ENCODE measurements at regions not wholly inside any gene's neighbourhood (a gene's known extent, or its start where the extent isn't known, plus 50 kb on each side); places are given as distances from the start of the nearest gene placed in this dataset.

DNA sequence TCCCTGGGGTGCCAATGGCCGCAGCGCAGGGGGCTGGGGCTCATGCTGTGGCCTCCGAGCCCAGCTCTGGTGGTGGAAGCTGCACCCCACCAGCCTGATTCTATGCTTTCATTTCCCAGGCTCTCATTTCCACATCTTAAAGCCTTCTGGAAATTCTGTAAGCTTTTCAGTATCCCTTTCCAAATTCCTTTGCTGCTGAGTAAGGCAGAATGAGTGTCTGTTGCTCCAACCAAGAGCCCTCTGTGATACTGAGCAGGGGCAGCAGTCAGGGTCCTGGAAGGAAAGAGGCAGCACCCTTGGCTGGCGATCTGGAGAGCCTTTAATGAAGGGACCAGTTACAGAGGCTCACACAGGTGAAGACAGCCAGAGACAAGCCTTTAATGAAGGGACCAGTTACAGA lies 79.5 kb upstream of the FOXF1 start:
- no peak for FAIRE-seq

DNA sequence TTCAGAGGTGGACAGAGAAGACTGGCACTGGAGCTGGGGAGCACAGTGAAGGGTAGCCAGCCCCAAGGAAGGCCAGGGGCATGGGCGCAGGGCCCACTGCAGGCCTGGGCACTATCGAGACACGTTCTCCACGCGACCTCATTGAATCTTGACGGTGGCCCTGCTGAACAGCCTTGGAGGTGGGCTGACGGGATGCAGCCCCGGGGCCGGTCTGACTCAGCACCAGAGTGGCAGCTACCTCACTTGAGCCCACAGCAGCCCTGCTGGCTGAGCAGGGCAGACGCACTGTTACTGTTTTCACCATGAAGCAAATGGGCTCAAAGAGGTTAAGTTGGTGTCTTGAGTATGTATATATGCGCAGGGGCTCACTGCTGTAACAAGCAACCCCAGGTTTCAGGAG lies 78.8 kb upstream of the FOXF1 start:
- FAIRE-seq, result no peak

DNA sequence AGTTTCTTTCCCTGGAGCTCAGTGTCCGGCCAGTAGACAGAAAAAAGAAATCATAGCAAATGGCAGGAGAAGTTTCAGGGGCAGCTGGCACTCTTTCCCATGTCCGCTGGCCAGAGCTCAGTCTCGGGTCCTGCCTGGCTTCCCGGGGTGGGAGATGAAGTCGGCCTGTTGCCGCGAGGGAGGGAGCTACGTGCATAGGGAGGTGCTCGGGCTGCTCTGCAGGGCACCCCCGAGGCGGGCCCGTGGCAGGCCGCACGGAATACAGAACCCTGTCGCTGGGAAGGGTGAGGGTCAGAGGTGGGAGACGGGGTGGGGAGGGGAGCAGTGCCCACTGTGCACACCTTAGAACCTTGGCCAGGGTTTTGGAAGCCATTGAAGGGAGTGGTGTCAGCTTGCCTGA lies 78.3 kb upstream of the FOXF1 start:
- FAIRE-seq, result no peak

DNA sequence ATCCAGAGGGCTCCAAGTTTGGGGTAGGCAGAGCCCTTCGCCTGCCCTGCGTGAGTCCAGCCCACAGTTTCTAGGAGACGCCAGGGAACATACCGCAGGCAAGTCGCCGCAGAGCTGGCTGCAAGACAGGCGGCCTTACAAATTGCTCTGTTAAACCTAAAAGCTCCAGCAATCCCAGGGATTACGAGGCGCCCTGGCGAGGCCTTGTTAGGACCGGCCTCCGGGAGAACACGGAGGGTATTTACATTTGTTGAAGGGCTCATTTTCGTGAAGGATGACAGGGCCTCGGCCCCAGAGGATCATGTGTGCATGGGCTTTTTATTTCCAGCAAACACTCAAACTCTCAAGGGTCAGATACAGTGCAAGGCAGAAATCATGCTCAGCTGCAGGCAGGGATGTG lies 77.6 kb upstream of the FOXF1 start:
- FAIRE-seq, result no peak

DNA sequence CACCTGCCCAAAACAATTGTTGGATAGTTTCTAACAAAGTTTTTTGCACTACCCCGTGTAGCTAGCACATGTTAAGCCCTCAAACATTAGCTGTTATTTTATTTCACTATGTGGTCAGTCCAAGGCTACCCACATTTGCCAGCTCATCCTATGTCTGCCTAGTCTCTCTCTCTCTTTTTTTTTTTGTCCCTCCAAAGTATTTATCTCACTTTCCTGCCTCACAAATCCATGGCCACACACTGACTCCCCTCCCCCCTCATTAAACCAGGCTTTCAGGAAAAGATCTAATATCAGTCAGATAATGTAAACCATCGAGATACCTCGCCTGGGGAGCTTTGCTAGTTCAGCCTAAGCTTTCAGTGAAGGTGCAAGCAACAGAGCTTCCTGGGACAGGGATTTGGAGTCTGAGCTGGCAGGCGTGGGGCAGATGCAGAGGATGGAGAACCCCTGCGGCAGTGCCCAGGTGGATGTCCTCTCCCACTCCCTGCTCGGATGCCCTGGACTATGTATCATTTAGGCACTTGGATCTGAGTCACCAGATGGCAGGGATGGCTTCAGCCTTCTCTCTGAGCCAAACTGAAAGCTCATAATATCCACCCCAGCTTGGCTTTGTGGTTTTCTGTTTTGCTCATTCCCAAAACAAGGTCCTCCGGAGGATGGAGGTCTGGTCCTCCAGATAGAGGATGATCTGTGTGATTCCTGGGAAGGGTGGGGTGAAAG lies 73.7 kb upstream of the FOXF1 start:
- no peak for FAIRE-seq

DNA sequence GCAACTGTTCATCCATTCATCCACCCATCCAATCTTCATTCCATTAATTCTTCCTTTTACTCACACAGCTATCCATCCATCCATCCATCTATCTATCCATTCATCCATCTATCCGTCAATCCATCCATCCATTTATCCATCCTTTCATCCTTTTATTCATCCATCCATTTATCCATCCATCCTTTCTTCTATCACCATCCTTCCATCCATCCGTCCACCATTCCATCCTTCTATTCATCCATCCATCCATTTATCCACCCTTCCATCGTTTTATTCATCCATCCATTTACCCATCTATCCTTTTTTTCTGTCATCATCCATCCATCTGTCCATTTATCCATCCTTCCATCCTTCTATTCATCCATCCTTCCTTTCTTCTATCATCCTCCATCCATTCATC lies 73.0 kb upstream of the FOXF1 start:
- no peak for FAIRE-seq

DNA sequence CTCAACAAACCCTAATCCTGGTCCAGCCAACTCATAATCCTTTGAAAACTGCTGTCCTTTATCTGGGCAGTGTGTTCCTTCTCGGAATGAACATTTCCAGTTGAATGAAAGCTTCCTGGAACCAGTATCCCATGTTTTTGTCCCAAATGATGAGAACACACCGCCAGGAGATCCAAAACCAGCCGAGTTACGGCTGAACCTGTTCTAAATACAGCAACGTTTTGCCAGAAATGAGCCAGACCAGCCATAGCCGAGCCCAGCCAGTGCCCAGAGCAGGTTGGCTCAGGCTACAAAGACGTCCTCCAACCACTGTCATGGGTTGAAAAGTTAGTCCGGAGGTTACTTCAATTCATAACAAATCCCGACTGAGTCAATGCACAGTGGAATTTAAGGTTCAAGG lies 67.6 kb upstream of the FOXF1 start:
- no peak for FAIRE-seq

DNA sequence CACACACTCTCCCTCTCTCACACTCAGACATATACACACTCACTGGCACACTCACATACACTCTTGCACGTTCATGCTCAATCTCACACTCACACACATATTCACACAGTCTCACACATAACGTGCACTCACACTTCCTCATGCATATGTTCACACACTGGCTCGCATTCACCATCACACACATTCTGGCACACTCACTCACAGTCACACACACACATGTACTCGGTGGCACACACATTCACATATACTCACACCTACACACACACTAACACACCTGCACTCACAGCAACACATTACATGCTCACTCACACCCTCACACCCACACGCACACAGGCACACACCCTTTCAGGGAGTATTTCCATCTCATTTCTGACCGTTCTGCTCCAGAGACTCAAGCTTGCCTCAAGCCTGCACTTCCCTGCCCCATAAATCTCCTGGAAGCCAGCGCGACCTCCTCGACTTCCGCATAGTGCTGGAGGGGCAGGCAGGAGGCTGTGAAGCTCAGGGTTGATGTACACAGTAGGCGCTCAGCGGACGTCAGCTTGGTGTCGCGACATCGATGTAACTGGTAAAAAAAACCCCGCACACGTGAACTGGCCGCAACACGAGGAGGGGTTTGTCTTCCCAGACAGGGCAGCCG lies 66.7 kb upstream of the FOXF1 start:
- no peak for FAIRE-seq

DNA sequence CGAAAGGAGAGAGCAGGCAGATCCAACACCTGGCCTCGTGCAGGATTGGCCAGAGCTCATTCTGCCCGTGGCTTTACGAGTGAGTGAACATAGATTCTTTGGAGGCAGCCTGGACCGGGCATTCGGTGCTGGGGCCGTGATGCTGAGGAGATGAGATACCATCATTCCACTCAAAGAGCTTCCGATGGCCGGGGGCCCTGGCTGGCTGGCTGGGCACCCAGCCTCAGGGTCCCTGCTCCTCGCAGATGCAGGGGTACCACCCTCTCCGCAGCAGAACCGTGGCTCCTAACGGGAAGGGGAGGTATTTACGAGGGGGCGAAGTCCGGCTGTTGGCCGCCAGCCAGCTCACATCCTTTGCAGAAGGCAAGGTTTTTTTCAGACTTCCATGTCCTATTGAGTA lies 66.1 kb upstream of the FOXF1 start:
- FAIRE-seq, result no peak

DNA sequence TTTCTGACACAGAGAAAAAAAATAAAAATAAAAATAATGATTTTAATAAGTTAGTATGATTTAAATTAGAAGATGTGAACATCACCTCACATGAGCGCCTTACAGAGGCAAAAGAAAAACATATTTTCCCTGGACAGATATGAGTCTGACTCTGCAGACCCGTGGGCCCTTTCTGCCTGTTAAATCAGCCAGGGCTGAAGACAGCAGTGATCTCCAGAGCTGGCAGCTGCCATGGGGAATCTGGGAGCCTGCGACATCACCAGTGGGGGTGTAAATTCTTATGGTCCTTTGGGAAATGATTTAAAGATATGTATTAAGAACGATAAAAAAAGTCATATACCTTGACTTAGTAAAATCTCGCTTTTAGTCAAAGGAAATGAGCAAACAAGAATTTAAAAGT lies 65.7 kb upstream of the FOXF1 start:
- no peak for FAIRE-seq

DNA sequence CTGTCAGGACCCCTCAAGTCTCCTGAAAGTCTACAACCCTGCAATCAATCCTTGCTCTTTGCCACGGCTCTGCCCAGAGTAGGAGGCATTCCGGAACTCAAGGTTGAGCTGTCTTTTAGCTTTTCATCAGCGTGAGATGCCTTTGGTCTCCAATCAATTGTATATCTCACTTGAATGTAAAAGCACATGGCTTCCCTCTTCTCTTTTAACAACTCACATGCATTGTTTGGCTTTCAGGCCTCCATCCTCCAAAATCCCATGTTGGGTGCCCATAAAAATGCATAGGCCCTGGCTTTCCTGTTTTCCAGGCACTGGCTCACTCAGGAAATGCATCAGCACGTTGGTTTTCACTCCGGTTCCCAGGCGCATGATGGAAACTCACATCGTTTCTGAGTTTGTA lies 64.0 kb upstream of the FOXF1 start:
- FAIRE-seq, result no peak

DNA sequence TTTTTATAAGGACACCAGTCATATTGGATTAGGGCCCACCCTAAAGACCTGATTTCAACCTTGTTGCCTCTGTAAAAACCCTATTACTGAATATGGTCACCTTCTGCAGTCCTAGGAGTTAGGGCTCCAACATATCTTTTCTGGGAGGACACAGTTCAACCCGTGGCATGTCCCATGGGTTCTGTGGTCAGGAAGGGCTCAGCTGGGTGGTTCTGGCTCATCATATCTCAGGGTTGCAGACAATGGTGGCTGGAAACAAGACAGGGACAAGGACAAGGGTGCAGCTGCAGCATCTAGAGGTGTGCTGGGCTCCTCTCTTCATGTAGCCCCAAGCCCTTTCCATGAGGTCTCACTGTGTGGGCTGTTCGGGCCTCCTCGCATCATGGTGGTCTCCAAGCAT lies 63.1 kb upstream of the FOXF1 start:
- FAIRE-seq, result no peak

DNA sequence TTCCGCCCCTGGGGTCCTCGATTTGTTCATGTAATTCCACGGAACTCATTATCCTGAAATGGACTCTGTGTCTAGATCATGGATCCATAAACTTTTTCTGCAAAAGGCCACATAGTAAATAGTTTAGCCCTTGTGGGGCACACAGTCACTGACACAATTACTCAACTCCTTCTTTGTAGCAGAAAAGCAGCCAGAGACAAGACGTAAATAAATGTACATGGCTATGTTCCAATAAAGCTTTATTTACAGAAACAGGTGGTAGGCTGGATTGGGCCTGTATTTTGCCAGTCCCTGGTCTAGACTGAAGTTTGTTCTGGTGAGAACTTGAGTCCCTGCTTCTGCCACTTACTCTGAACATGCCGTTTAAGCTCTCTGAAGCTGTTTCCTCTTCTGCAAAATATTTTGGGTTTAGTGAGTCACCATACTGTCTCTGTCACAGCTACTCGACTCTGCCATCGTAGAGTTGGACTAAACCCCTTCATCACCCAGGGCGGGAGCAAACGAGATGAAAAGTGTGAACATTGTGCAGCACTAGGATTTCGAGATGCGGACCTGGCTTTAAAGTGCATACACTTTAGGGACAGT lies 61.9 kb upstream of the FOXF1 start:
- no peak for FAIRE-seq

DNA sequence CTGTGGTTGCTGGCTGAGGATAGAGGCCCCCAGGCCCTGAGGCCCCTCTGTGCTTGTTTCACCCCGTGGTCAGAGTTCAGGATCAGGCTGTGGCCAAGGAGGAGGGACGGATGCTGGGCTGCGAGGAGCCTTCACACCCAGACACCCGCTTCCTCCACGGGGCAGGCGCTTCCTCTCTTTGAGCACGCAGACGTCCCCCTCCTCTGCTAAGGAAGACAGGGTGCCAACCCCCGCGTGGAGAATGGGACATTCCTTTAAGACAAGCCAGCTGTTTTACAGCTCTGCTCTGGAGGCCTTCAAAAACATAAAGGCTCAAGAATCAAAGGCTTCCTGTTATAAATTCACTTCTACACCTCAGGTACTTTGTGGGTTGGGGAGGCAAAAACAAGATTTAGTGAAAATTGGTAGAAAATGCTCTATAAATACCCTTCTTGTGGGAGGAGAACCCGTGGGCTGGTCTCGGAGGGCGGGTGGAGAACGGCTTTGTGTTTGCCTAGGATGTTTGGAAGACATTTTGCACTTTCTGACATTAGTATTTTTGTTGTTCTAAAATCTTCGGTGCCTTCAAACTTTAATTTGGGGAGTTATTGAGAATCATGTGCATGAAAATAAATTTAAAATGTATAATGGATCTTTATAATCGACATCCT lies 60.8 kb upstream of the FOXF1 start:
- FAIRE-seq, result no peak

DNA sequence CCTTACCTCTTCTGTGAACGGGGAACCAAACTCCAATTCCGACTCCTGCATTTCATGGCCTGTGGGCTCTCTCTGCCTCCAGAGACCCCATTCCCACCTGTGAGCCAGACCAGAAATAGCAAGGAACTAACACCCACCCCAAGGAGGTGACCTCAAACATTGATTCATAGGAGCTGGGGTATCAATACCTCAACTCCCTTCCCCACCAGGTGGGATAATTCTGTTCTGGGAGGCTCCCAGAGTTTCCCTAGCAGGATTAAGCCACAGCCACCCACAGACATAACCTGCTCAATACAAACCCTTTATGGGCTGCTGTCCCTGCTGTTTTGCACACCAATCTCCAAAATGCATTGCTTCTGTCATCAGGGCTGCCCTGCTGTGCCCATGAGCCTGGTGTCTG lies 59.6 kb upstream of the FOXF1 start:
- FAIRE-seq, result no peak

DNA sequence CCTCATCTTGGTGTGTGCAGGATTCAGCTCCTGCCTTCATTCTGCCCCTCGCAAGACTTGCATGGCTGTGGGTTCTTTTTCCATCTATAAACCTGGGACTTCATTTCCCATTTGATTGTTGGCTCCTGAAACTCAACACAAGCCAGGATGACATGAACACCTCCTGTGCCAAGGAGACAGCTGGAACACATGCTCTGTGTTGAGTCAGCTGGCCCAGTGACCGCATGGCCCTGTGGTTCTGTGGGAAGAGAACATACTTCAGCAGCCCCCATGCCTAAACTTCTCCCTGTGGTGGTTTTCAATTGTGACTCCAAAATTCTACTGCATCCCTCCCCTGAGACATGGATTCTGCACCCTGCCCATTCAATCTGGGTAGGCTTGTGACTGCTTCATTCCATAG lies 57.9 kb upstream of the FOXF1 start:
- FAIRE-seq, result no peak

DNA sequence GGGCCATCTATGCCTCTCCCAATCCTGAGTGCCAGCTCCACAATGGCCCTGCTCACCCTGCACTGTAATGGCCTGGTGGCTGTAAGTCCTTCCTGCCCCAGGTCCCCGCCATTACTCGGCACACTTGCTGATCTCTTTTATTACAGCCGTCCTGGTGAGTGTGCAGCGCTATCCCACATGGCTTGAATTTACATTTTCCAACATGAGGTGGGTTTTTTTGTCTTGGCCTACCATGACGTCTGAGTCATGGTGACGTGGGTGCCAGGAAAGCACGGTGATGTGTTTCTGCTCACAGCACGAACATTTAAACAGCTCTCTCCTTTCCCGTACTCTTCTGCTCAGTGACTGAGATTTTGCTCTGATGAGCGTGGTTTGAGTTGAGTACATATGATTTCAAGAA lies 55.2 kb upstream of the FOXF1 start:
- no peak for FAIRE-seq

DNA sequence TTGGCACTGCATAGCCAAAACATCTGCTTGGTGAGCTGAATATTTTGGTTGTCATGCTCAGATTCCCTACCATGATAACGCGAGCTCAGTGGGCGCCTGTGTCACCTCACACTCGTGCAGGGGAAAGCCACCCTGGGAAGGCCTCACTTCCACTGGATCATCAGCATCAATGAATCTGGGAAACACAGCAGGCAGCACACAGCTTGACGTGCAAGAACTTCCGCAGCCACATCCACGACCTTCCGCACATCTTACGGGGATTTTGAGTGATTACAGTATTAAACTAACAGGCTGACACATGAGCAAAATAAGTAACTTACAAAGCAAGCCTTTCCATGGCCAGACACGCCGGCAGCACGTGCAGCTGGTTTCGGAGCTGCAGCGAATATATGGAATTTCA lies 54.7 kb upstream of the FOXF1 start:
- no peak for FAIRE-seq

DNA sequence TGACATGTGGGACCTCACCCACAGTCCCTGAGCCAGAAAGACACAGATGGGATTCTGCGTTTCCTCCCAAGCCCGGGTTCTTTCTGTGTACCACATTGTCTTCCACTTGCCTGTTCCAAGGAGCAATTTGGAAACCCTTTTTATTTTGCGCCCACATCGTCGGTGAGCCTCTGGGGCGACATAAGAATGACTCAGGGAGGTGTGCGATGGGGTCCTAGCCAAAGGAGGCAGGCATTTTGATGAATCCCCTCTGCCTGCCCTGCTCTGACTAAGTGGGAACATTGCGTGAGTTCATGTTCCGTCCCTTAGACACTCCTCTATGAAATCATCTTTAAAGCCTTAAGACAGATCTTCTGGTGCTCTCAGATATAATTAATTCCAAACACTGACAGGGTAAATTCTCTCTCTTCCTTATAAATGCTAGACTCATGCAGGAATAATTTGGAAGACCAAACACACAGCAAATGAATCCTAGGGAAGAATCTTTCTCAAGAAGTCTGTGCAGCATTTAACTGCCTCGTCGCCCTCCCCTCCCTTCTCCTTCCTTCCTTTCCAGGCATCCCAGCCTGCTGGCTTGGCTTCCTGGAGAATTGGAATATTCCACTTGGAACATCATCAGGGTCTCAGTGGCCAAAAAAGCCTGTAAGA lies 52.7 kb upstream of the FOXF1 start:
- FAIRE-seq, result no peak

DNA sequence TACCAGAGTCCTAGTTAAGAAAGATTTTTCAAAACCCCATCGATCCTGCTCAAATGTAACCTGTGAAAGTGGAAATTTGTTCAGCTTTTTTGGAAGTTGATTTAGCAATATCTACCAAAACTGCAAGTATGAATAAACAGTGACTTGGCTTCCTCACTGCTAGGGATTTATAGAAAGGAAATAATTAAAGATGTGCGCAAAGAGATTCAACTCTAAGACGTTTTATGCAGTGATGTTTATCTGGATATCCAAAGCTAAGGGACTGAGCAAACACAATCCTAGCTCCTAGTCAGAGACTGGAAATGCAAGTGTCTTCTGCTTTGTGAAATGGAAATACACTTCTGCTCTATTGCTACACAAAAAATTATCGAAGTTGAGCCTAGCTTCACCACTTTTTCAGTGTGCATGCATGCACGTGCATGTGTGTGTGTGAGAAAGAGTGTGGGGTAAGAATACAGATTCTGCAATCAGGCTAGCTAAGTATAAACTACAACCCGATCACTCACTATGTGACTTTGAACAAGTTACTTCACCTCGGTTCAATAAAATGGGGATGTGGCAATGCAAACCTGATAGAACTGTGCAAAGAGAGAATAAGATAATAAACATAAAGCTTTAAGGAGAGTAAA lies 52.1 kb upstream of the FOXF1 start:
- no peak for FAIRE-seq

DNA sequence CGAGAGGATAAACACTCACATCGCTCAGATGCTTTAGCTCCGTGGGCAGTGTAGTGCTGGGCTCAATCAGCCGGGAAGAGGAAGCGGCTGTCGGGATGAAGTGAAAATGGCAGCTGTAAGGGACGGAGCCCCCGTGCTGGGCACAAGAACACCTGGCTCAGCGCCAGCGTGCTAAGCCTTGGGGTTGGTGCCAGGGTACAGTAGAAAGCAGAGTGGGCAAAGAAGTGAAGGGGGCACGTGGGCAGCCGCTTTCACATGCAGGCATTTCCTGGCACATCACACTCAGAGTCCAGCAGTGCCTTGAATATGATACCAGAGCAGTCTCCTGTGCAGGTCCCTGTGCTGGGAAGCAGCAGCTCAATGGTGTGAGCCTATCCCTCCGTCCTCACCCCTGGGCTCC lies 51.1 kb upstream of the FOXF1 start:
- no peak for FAIRE-seq

Measured in A204.1 (cell line).